Esophagus (tissue), 2 donors: ENCODE measurements at regions not wholly inside any gene's neighbourhood (a gene's known extent, or its start where the extent isn't known, plus 50 kb on each side); places are given as distances from the start of the nearest gene placed in this dataset.

Experiments used
- H3K27ac ChIP-seq, 2 donors: one replicate each; pipeline ENCODE4 v1.5.1; 2013; ENCODE audit warnings: low read depth in 2 of 2, mild to moderate bottlenecking in 2 of 2, inconsistent platforms in 1 of 2, low read length in 1 of 2, moderate library complexity in 1 of 2
- H3K27me3 ChIP-seq, 2 donors: one replicate each; pipeline ENCODE4 v1.6.1; 2013; ENCODE audit warnings: low read length in 2 of 2, control low read depth in 1 of 2, mild to moderate bottlenecking in 1 of 2; ENCODE audit not compliant: insufficient read depth in 2 of 2, control insufficient read depth in 1 of 2
- H3K36me3 ChIP-seq, 2 donors: one replicate each; pipeline ENCODE4 v1.6.1; 2013; ENCODE audit warnings: low read length in 1 of 2; ENCODE audit not compliant: control insufficient read depth in 2 of 2, insufficient read depth in 2 of 2
- H3K4me1 ChIP-seq, 2 donors: one replicate each; pipeline ENCODE4 v1.6.1; 2013; ENCODE audit warnings: low read length in 1 of 2; ENCODE audit not compliant: control insufficient read depth in 2 of 2, insufficient read depth in 2 of 2
- H3K4me3 ChIP-seq, 2 donors: one replicate each; pipeline ENCODE4 v1.5.1; 2013; ENCODE audit warnings: low read length in 2 of 2, mild to moderate bottlenecking in 2 of 2, low read depth in 1 of 2, moderate library complexity in 1 of 2
- H3K9me3 ChIP-seq, 2 donors: one replicate each; pipeline ENCODE4 v1.6.1; 2013; ENCODE audit warnings: mild to moderate bottlenecking in 2 of 2, low read depth in 1 of 2, low read length in 1 of 2, moderate library complexity in 1 of 2; ENCODE audit not compliant: control insufficient read depth in 2 of 2, insufficient read depth in 1 of 2
- WGBS, 2 donors: extraction: QIAGEN DNeasy Blood & Tissue Kit; methylation state at CpG; one replicate each; pipeline ENCODE4 v1.1.7; 2013; 5-methylcytosine and 5-hydroxymethylcytosine counted together
- donor health status: healthy with polysubstance abuse.
- donor health status: Bipolar disorder and iron deficiency.

- Histone ChIP-seq H3K4me3 (peak overlapping the region; percentile 60 to 68), H3K27ac (peak overlapping the region; percentile 92 to 95), H3K9me3 (no peaks in the 10 kb centered on the region), H3K36me3 (no peaks in the 10 kb centered on the region), H3K27me3 (no peaks in the 10 kb centered on the region), H3K4me1 (peaks cover 0 to 11% of the 10 kb centered on the region in 2 donors)
- WGBS, 2 donors, result 1 to 2% methylated on average over 46 to 59 of the region's 59 CpGs
Measured at GRCh38 chr1:207963427-207964194, 52.7 kb upstream of the CD34 start.

DNA sequence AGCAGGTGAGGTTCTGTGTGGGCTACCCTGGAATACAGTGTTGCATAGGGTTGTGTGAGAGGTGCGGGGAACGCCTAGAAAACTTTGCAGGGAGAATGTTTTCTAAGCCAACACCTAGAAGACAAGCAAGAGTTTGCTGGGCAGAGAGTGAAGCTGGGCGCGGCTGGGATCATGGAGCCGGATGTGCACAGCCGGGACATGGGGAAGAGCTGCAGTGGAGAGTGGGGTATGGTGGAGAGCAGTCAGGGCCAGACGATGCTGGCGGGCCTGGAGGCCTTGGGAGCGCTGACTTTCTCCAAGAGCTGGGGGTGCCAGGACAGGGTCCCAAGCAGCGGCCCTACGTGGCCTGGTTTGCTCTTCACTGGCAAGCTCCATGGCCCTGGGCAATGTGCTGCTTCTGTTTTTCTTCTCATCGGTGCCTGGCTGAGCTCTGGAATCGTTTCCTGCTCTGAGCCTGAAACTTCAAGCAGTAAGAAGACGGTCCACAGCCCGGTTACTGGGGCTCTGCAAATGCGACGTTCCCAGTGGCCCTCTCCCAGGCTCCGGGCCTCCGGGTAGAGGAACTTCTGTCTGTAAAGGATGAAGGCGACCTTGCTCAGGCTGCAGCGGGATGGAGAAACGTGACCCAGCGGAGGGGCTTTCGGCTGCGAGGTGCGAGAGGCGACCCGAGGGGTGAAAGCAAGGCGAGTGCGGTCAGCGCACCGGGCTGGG lies 51.9 kb upstream of the CD34 start:
- Histone ChIP-seq H3K27me3 (no peaks in the 10 kb centered on the region), H3K27ac (peak overlapping the region; percentile 92 to 95), H3K4me3 (peak overlapping the region; percentile 60 to 68), H3K4me1 (peaks cover 0 to 11% of the 10 kb centered on the region in 2 donors), H3K9me3 (no peaks in the 10 kb centered on the region), H3K36me3 (no peaks in the 10 kb centered on the region)
- 17 to 22% methylated on average over 32 of the region's 32 CpGs for WGBS, 2 donors
